Colon (tissue), 2 donors: ENCODE measurements at regions not wholly inside any gene's neighbourhood (a gene's known extent, or its start where the extent isn't known, plus 50 kb on each side); places are given as distances from the start of the nearest gene placed in this dataset.

Experiments
- FAIRE-seq: peaks from 2 replicates; lab custom pipeline; 2012; peaks lifted over from hg19 to GRCh38; lab: Jason Lieb, UNC
- donor health status: control.
- donor health status: control.

DNA sequence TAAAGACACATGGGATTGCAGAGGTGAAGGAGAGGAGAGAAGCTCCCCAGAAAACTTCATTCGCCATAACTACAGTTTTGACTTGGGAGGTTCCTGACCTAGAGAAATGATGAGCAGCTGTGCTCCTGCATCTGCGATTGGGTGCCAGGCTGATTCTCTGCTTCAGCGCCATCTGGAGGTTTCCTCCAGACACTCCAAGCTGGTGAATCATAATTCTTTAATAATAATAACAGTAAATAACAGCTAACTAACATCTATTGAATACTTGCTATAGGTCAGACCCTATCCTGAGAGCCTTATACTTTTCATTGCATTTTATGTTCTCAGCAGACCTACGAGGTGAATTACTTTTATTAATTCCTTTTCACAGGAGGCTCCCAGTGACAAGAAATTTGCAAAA, 575.8 kb downstream of the TOX3 start:
- no peak for FAIRE-seq

GRCh38 chr16:51968749-51969148, 578.2 kb downstream of the TOX3 start:
- FAIRE-seq: no peak

DNA sequence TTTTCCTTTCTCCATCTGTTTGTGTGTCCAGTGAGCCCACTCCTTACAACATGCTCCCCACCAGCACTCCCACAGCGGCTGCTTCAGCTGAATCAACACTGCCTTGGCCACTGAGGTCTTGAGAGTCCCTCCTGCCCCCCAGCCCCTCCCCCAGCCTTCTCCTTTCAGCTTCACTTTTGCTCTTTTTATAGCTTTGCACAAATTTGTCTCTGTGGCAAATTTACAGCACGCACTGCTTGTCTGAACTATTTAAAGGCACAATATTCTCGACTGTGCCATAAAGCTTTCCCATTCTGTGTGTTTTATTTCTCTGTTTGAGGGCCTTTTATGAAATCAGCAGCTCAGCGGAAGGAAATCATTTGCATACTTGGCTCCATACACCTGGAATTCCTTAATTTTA, 579.3 kb downstream of the TOX3 start:
- no peak for FAIRE-seq

- no peak for FAIRE-seq
Measured at GRCh38 chr16:51960931-51961330, 586.0 kb downstream of the TOX3 start.

DNA sequence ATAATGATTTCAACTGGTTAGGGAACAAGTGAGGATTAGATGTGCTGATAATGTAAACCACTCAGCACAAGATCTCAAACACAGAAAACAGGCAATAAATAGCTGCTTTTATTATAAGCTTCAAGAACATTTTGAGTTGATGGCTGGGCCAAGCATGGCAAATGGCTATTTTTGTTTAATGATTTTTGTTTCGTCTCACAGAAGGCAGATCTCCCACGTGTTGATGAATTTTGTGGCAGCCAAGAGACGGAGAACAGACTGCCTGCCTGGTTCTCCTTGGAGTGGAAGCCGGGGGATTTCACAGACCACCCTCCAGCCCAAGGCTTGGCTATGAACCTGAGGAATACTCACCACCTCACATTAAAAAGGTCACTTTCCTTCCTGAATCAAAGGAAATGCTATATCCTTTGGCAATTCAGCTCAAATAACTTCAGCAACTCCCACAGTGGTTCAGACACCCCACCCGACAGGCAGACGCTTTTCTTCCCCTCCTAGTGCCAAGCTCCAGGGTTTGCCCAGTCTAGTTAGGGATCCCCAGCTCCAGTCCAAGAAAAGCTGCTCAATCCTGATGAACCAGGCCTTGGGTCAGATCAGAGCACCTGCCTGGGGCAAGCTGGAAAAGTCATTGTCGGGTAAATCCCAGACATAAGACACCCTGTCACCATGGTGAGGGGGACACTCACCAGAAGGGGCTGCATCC, 593.5 kb downstream of the TOX3 start:
- no peak for FAIRE-seq

DNA sequence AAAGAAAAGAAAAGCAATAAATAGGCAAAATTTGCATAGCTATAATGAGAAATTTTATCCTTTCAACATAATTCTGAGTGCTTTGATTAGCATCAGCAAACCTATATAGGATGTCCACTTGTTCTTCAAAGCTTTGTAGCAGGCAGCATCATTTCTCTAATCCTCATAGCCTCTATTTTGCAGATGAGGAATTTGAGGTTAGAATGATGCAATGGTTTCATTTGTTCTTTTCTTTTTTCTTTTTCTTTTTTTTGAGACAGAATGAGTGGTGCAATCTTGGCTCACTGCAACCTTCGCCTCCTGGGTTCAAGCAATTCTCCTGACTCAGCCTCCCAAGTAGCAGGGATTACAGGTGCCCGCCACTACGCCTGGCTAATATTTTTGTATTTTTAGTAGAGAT, 594.4 kb downstream of the TOX3 start:
- no peak for FAIRE-seq

DNA sequence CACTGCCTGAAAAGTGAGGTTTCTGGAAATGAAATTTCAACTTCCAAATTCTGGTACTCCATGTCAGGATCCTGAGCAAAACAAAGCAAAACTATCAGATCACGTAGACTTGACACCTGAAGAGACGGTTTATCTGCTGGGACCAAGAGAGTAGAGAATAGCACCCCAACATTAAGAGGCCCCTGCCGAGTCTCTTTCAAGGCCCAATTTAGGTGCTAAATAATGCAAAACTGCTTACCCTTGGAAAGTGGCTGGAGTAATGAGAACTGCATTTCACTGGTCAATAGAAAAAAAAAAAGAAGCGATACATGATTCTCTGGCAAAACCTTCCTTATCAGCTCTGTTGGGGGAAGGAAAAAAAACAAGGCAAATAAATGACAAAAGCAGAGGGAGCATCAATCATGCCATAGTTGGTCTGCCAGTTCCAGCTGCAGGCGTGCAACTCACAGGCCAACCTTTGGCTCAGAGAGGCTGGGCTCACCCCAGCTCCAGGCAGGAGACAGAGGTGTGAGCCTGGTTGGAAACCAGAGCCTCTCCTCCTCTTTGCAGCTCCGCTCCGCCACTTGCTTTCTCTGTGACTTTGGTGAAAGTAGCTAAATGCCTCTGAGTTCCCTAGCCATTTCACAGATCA, 595.2 kb downstream of the TOX3 start:
- FAIRE-seq: no peak

DNA sequence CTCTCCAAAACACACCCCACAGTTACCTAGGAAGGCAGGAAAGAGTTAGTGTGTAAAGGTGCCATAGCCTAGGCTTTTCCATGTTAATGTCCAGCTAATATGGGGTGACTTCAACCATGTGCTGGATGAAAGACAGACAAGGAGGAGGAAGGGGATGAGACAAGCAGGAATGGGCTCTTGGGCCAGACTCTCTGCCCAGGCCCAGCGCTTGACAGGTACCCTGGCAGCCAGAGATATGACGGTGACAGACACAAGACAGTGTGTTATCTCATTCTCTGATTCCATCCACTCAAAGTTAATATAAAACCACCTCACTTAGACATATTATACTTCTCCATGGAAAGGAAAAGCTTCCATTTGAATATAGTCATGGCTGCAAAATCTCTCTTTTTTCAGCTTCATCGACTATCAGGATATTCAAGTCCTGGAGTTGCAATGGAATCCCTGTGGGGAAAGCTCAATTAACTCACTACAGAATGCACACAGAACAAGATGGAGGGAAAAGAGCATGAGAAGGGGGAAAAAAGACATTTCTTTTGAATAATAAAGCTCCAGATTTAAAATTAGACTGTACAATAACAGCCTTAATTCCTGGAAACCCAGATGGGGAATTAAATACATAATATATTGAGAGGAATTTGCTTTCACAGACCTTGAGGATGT, 596.7 kb downstream of the TOX3 start:
- no peak for FAIRE-seq

DNA sequence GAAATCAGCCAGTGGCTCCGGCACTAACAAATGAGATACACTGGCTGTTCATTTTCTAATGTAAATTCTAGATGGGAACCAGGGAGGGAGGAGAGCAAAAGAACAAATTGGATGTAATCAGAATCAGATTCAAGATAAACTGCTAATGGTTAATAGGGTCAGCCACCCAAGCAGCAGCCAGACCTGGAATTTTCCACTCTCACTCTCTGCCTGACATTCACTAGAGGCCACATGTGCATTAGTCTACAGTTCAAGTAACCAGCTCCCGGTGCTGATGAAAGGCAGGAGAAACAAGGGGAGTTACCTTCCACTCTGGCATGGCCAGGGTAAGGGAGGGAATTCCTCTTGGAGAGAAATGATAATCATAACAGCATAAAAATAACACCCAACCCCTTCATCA, 597.7 kb downstream of the TOX3 start:
- no peak for FAIRE-seq

DNA sequence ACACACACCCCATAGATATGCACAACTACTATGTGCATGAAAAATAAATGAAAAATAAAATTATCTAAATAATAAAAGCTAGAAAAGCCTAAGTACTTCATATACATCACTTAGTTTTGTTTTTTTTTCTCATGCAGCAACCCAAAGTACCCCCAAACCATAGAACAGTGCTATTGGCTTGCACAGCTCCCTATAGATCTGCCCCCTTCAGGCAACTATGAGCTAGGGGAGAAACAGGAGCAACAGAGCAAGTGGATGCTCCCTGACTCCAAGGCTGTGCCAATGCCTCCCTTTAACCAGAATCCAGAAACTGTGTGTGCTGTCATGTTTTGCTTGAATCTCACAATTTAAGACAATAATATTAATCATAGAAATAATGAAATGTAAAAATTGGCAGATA, 605.5 kb downstream of the TOX3 start:
- FAIRE-seq: no peak

DNA sequence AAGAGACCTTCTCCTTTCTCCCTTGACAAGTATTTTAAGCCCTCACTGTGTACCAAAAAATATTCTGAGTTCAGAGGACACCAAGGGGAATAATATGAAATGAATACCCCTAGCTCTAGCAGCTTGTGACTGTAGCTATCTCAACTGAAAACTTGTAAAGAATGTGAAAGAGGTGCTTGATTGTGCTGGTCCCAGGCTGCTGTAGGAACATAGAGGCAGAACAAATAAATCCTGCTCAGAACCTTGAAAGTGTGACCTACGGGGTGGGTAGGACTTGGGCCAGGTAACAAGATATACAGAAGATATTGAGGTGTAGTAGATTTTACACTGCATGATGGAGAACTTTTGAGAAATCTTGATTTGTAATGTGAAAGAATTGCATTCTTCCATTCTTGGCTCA, 606.8 kb downstream of the TOX3 start:
- no peak for FAIRE-seq

DNA sequence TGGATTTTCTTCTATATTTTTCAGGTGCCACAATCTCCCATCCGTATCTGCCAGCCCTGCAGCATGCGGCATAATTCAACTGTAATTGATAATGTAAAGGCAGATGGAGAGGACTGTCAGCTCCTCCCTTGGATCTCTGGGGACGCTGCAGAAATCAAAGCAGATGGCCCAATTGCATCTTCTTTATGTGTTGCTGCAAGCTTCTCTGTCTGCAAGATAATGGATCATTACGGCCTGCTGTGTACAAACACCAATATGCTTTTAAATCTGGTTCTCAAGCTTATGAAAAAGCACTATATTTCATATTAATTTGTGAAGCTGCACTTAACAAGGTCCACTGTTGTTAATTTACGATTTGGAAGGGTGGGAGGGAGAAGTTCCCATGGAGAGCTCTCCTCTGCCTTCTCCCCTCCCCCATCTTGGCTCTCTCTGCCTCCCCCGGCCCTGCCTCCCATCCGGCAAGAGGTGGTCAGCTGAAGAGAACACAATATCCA, 607.5 kb downstream of the TOX3 start:
- no peak for FAIRE-seq

- FAIRE-seq: no peak
Measured at GRCh38 chr16:51938861-51939260, 608.1 kb downstream of the TOX3 start.

GRCh38 chr16:51937771-51938170, 609.2 kb downstream of the TOX3 start:
- no peak for FAIRE-seq

DNA sequence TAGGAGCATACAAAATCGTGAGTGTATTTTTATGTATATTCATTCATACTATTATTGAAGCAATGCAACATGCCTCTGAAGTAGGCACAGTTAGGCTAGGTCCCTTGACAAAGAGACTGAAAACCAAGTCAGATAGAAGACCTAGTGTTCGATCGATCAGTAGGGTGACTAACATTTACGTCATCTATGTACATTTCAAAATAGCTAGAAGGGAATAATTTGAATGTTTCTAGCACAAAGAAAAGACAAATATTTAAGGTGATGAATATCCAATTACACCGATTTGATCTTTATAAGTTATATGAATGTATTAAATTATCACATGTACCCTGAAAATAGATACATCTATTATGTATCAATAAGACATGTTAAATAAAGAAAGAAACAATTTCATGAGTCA, 610.1 kb downstream of the TOX3 start:
- no peak for FAIRE-seq

- no peak for FAIRE-seq
Measured at GRCh38 chr16:51932317-51932716, 614.6 kb downstream of the TOX3 start.

- FAIRE-seq: no peak
Measured at GRCh38 chr16:51931653-51932052, 615.3 kb downstream of the TOX3 start.

GRCh38 chr16:51924744-51925143, 622.2 kb downstream of the TOX3 start:
- no peak for FAIRE-seq

DNA sequence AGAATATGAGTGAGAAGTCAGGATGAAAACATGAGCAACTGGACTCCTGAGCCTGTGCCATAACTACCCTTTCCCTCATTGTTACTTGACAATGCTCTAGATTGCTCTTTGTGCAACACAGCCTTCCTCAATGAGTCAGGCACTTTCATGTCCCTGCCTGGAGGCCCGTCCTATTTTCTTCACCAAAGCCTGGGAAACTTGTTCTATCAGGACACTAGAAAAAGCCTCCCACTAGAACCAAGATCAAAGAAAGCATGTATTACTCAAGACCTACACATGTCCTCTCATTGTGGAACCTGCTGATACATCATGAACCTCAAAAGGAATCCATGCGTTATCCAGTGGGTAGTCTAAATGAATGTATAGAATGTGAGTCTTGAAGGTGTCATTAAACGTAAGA, 624.5 kb downstream of the TOX3 start:
- FAIRE-seq: no peak

- no peak for FAIRE-seq
Measured at GRCh38 chr16:51919736-51920135, 627.2 kb downstream of the TOX3 start.

GRCh38 chr16:51916814-51917213, 630.1 kb downstream of the TOX3 start:
- FAIRE-seq: no peak

DNA sequence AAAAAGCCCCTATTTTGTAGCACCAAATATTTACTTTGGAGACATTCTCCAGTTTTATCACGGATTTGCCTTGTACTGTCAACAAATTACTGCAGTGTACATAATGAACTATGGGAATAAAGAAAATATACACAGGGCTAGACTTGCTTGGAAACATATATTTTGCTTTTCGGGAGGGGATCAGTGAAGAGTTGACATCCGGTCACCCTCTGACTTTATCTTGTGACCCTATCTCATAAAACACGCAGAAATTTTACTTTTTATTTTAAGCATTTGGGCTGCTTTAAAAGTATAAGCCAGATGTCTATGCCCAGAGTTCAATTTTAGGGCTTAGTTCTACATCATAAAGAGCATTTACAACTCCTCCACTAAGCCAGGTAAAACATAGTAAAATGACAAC, 630.7 kb downstream of the TOX3 start:
- no peak for FAIRE-seq

GRCh38 chr16:51907680-51908079, 639.3 kb downstream of the TOX3 start:
- no peak for FAIRE-seq
